Thoracic aorta (tissue), 2 donors: ENCODE measurements at regions not wholly inside any gene's neighbourhood (a gene's known extent, or its start where the extent isn't known, plus 50 kb on each side); places are given as distances from the start of the nearest gene placed in this dataset.

Source experiments
- ATAC-seq: fragments of 150-250 bp; one replicate; pipeline ENCODE4 v1.8.0; 2017; ENCODE audit warnings: low read depth; ENCODE audit not compliant: insufficient number of reproducible peaks, low FRiP score
- DNase-seq: peaks from one replicate; pipeline ENCODE4 v3.0.0-alpha.2; 2020; ENCODE audit warnings: low spot score
- H3K27ac ChIP-seq, 2 donors: fragments of 200-600 bp; sonication (generic); 1 replicate in 1 of 2; 2 replicates in 1 of 2; pipeline ENCODE4 v1.5.1; 2016; ENCODE audit warnings: mild to moderate bottlenecking in 2 of 2, moderate library complexity in 2 of 2
- H3K27me3 ChIP-seq: fragments of 200-600 bp; sonication (generic); replicated peaks from 2 replicates; pipeline ENCODE4 v1.6.0; 2016; ENCODE audit warnings: mild to moderate bottlenecking; ENCODE audit not compliant: insufficient read depth
- H3K36me3 ChIP-seq: fragments of 200-600 bp; sonication (generic); one replicate; pipeline ENCODE4 v1.5.1; 2016
- H3K4me1 ChIP-seq, 2 donors: fragments of 200-600 bp; sonication (generic); 1 replicate in 1 of 2; 2 replicates in 1 of 2; pipeline versions ENCODE4 v1.5.1 to v1.6.0; 2016; ENCODE audit warnings: low read depth in 2 of 2, mild to moderate bottlenecking in 1 of 2; ENCODE audit not compliant: control insufficient read depth in 1 of 2
- H3K4me3 ChIP-seq: fragments of 200-600 bp; sonication (generic); 2 replicates; pipeline ENCODE4 v1.5.1; 2016; ENCODE audit warnings: mild to moderate bottlenecking
- H3K9me3 ChIP-seq: fragments of 200-600 bp; sonication (generic); 2 replicates; pipeline ENCODE4 v1.5.1; 2016
- CTCF ChIP-seq: fragments of 200-600 bp; sonication (generic); IDR thresholded peaks from one replicate; pipeline ENCODE4 v1.5.1; 2019; ENCODE audit warnings: antibody characterized with exemption

- Histone ChIP-seq H3K27ac (no peak overlapping the region), H3K4me3 (no peak overlapping the region), H3K4me1 (no peaks in the 10 kb centered on the region), H3K27me3 (no peaks in the 10 kb centered on the region), H3K36me3 (no peaks in the 10 kb centered on the region), H3K9me3 (no peaks in the 10 kb centered on the region)
- no peak for TF ChIP-seq CTCF
- DNase-seq (no peak), ATAC-seq (no peak)
Observed at GRCh38 chr17:51467336-51467735, 207.0 kb downstream of the UTP18 start.

GRCh38 chr17:51472670-51473205 is 212.4 kb downstream of the UTP18 start:
- no peak overlapping the region for H3K4me3 ChIP-seq
- H3K27ac ChIP-seq = no peak overlapping the region
- DNase-seq (no peak), ATAC-seq (no peak)
- no peaks in the 10 kb centered on the region for H3K4me1 ChIP-seq
- TF ChIP-seq CTCF = no peak
- no peaks in the 10 kb centered on the region for H3K27me3 ChIP-seq
- no peaks in the 10 kb centered on the region for H3K36me3 ChIP-seq
- no peaks in the 10 kb centered on the region for H3K9me3 ChIP-seq

GRCh38 chr17:51474764-51475163 is 214.4 kb downstream of the UTP18 start:
- H3K9me3 ChIP-seq = no peaks in the 10 kb centered on the region
- ATAC-seq (no peak), DNase-seq (no peak)
- no peak overlapping the region for H3K4me3 ChIP-seq
- no peak overlapping the region for H3K27ac ChIP-seq
- no peaks in the 10 kb centered on the region for H3K27me3 ChIP-seq
- no peak for TF ChIP-seq CTCF
- no peaks in the 10 kb centered on the region for H3K4me1 ChIP-seq
- H3K36me3 ChIP-seq = no peaks in the 10 kb centered on the region

- no peaks in the 10 kb centered on the region for H3K27me3 ChIP-seq
- no peak for ATAC-seq
Observed at GRCh38 chr17:51475730-51476129, 215.4 kb downstream of the UTP18 start.

GRCh38 chr17:51479303-51479702 is 219.0 kb downstream of the UTP18 start:
- Histone ChIP-seq H3K4me1 (no peaks in the 10 kb centered on the region), H3K27ac (no peak overlapping the region), H3K36me3 (no peaks in the 10 kb centered on the region), H3K27me3 (no peaks in the 10 kb centered on the region), H3K9me3 (peaks cover 6% of the 10 kb centered on the region), H3K4me3 (no peak overlapping the region)
- ATAC-seq = no peak
- no peak for TF ChIP-seq CTCF
- no peak for DNase-seq

More at GRCh38 chr17:51475730-51476129, 215.4 kb downstream of the UTP18 start:
- Histone ChIP-seq H3K27ac (no peak overlapping the region), H3K4me1 (no peaks in the 10 kb centered on the region), H3K36me3 (no peaks in the 10 kb centered on the region), H3K4me3 (no peak overlapping the region), H3K9me3 (no peaks in the 10 kb centered on the region)
- TF ChIP-seq CTCF = no peak
- no peak for DNase-seq
